ENCODE measurements at regions not wholly inside any gene's neighbourhood (a gene's known extent, or its start where the extent isn't known, plus 50 kb on each side); places are given as distances from the start of the nearest gene placed in this dataset.

GRCh38 chr13:31930901-31931522, 100.6 kb upstream of the FRY start:
- Mint-ChIP-seq H3K36me3 (no peaks in the 10 kb centered on the region), H3K4me3 (no peak overlapping the region), H3K27ac (no peak overlapping the region), H3K9me3 (no peaks in the 10 kb centered on the region), H3K4me1 (no peaks in the 10 kb centered on the region), H3K27me3 (no peaks in the 10 kb centered on the region)
- peak; percentile 89 for ATAC-seq

DNA sequence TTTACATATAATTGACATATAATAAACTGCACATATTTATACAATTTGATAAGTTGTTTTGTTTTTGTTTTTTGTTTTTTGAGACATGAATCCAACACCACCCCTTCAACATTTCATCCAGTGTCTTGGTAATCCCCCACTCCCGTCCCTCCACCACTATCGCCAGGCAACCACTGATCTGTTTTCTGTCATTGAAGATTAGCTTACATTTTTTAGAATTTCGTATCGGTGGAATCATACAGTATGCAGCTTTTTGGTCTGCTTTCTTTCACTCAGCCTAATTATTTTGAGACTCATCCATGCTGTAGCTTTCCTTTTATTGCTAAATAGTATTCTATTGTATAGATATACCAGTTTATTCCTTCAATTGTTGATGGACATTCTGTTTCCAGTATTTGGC, 94.1 kb upstream of the FRY start:
- no peak overlapping the region for H3K4me3 Mint-ChIP-seq
- H3K4me1 Mint-ChIP-seq = no peaks in the 10 kb centered on the region
- no peaks in the 10 kb centered on the region for H3K27me3 Mint-ChIP-seq
- no peaks in the 10 kb centered on the region for H3K9me3 Mint-ChIP-seq
- ATAC-seq = no peak
- no peaks in the 10 kb centered on the region for H3K36me3 Mint-ChIP-seq
- no peak overlapping the region for H3K27ac Mint-ChIP-seq

DNA sequence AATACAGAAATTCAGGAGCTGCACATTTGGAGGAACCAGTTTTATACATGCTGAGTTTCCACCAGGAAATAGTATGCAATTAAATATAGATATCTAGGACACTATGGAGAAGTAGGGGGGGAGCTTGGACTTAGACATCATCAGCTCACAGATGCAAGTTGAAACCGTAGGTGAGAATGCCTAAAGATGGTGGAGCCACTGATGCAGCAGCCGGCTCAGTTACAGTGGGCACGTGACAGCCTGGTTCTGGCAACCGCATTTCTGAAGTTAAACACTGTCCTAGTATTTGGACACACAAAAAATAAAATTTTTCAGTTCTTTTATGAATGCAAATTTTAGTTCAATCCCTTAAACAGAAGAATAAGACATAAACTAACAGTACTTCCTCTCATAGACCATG, 91.5 kb upstream of the FRY start:
- no peaks in the 10 kb centered on the region for H3K4me1 Mint-ChIP-seq
- no peaks in the 10 kb centered on the region for H3K36me3 Mint-ChIP-seq
- no peaks in the 10 kb centered on the region for H3K9me3 Mint-ChIP-seq
- no peak for ATAC-seq
- no peak overlapping the region for H3K27ac Mint-ChIP-seq
- no peak overlapping the region for H3K4me3 Mint-ChIP-seq
- H3K27me3 Mint-ChIP-seq = no peaks in the 10 kb centered on the region

- H3K36me3 Mint-ChIP-seq = no peaks in the 10 kb centered on the region
Observed at GRCh38 chr13:31943591-31943990, 88.0 kb upstream of the FRY start.

DNA sequence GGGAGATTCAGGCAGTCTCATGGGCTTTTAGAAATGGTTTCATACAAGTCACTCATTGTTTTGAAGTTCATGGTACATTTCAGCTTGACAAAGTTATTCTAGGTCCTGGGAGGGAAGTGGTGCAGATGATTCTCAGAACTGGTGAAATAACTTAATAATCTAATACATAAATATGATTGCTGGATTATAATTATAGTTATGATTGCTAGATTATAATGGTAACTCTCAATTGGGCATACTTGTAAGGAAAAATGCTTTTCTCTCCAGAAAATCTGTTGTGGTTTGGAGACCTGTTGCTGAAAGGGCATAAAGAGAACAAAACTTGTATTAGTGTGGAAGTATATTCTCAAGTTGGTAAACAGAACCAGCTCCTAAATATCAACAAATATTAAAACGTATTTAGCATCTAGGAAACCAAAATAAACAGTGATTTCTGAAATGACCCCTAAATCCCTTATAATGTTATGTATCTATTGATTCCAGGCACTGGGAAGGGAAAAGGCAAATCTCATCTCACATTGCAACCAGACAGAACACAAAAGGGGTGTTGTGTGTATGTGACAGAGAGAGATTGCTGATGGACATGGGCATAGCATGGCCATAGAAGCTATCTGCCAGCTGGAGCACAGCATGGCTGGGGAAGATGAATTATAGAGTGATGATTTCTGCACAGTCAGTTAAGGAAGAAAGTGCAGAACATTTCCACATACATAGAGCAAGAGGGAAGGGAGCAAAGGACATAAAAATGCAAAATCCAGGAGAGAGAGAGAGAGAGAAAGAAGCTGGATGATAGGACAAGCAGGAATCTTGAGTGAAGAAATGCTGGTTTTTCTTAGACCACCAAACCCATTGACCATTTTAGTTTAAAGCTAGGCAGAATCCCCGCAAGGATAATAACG, 87.1 kb upstream of the FRY start:
- no peaks in the 10 kb centered on the region for H3K27me3 Mint-ChIP-seq
- H3K27ac Mint-ChIP-seq = no peak overlapping the region
- no peaks in the 10 kb centered on the region for H3K9me3 Mint-ChIP-seq
- peaks cover 4% of the 10 kb centered on the region for H3K4me1 Mint-ChIP-seq
- no peaks in the 10 kb centered on the region for H3K36me3 Mint-ChIP-seq
- ATAC-seq = no peak
- no peak overlapping the region for H3K4me3 Mint-ChIP-seq

More at GRCh38 chr13:31943591-31943990, 88.0 kb upstream of the FRY start:
- H3K27ac Mint-ChIP-seq = no peak overlapping the region
- no peaks in the 10 kb centered on the region for H3K9me3 Mint-ChIP-seq
- peaks cover 1% of the 10 kb centered on the region for H3K4me1 Mint-ChIP-seq
- no peak for ATAC-seq
- H3K27me3 Mint-ChIP-seq = no peaks in the 10 kb centered on the region
- H3K4me3 Mint-ChIP-seq = no peak overlapping the region

DNA sequence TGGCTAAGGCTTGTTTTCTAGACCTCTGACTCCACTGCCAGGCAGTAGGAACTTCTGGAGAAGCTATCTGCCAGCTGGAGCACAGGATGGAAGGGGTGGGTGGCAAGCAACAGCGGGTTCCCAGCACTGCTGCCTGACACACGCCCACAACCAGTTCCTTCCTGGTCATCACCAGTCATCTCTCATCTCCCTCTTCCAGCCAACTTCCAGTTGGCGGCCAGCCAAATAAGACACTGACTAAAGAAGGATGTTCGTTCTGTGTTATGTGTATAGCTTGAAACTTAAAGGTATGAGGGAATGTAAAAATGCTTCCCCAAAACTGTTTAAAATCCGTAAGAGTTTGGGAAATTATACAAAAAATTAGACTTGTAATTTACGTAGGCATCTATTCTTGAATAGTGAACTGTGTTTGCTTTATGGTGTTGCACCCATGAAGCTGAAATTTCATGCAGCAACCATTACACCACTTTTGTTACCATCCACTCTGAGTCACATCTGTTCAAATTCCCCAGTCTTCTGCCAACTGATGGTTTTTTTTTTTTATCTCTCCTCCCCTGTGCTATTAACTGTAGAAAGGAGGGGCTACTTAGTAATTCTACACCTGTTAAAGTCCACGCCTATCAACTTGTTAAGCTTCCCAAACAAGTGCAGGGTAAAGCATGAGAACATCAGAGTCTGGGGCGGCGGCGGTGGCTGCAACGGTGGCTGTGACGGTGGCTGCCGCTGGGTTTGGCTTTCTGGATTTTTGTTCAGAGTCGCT, 86.2 kb upstream of the FRY start:
- peaks cover 7% of the 10 kb centered on the region for H3K4me1 Mint-ChIP-seq
- H3K27ac Mint-ChIP-seq = no peak overlapping the region
- no peaks in the 10 kb centered on the region for H3K9me3 Mint-ChIP-seq

DNA sequence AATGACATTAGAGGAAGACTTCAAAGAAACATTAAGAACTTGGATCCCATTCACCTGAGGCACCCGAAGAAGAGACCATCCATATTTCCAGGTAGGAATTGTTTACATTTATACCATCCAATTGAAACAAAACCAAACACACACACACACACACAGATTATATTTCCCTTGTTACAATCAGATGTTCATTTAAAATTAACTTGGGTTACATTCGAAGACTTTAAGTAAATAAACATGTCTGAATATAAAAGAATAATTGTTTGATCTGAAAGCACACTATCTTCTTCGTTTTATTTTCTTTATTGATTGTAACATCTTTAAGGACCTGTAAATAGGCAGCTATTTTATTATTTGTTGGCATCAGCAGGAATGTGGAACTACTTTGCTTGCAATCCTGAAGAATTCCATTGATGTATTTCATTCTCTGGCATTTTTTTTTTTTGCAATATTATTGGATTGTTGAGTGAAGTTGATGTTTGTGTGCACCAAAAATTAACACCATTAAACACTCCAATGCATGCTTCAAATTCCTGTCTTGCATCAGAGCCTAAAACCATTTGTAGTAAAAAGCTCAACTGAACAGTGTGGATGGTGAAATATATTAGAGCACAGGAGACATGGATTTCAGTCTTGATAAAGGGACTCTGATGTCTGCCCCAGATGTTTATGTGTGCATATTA, 85.3 kb upstream of the FRY start:
- H3K9me3 Mint-ChIP-seq = no peaks in the 10 kb centered on the region
- no peak for ATAC-seq
- no peaks in the 10 kb centered on the region for H3K27me3 Mint-ChIP-seq
- H3K36me3 Mint-ChIP-seq = no peaks in the 10 kb centered on the region
- H3K27ac Mint-ChIP-seq = no peak overlapping the region
- no peak overlapping the region for H3K4me3 Mint-ChIP-seq
- peaks cover 14% of the 10 kb centered on the region for H3K4me1 Mint-ChIP-seq

More for the DNA sequence above, 86.2 kb upstream of the FRY start:
- H3K27me3 Mint-ChIP-seq = no peaks in the 10 kb centered on the region
- ATAC-seq = no peak
- no peaks in the 10 kb centered on the region for H3K36me3 Mint-ChIP-seq
- no peak overlapping the region for H3K4me3 Mint-ChIP-seq

GRCh38 chr13:31947105-31947504, 84.5 kb upstream of the FRY start:
- Mint-ChIP-seq H3K9me3 (no peaks in the 10 kb centered on the region), H3K27ac (no peak overlapping the region), H3K27me3 (no peaks in the 10 kb centered on the region), H3K36me3 (no peaks in the 10 kb centered on the region), H3K4me3 (no peak overlapping the region), H3K4me1 (peaks cover 18% of the 10 kb centered on the region)
- no peak for ATAC-seq

GRCh38 chr13:31947506-31947905, 84.1 kb upstream of the FRY start:
- no peak overlapping the region for H3K27ac Mint-ChIP-seq

GRCh38 chr13:31949486-31949885, 82.1 kb upstream of the FRY start:
- ATAC-seq = no peak
- no peaks in the 10 kb centered on the region for H3K27me3 Mint-ChIP-seq
- no peaks in the 10 kb centered on the region for H3K9me3 Mint-ChIP-seq
- H3K27ac Mint-ChIP-seq = no peak overlapping the region
- no peaks in the 10 kb centered on the region for H3K36me3 Mint-ChIP-seq
- H3K4me3 Mint-ChIP-seq = no peak overlapping the region
- peaks cover 18% of the 10 kb centered on the region for H3K4me1 Mint-ChIP-seq

More at GRCh38 chr13:31947506-31947905, 84.1 kb upstream of the FRY start:
- no peaks in the 10 kb centered on the region for H3K27me3 Mint-ChIP-seq
- H3K4me1 Mint-ChIP-seq = peaks cover 18% of the 10 kb centered on the region
- H3K36me3 Mint-ChIP-seq = no peaks in the 10 kb centered on the region
- no peaks in the 10 kb centered on the region for H3K9me3 Mint-ChIP-seq
- ATAC-seq = no peak
- no peak overlapping the region for H3K4me3 Mint-ChIP-seq

DNA sequence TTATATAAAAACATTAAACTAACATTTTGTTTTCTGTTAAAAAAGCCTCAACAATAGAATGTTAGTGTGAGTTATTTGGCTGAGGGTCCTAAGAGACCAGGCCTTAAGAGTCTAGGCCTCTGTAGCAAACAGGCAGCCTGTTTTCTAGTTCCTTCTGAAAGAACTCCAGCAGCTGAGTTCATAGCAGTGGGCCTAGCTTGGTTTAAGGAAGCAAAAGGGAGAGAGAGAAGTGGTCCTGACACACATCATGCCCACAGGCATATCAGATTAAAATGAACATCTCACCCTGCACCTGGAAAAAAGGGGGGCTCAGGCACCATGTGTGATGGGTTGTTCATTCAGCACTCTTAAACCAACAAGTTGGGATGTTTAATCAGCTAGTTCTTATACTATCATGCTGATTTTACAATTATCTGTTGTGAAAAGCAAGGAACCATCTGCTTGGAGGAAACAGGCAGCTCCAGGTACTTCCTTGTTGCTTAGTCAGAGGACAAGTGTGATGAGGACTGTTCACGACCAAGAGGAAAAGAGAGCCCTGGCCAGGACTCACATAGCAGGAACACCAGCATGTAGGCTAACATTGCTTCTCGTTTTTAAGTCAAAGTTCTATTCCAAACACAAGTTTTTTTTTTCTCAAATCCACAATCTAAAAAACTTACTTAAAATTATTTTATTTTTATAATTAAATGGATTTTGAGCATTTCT, 81.3 kb upstream of the FRY start:
- Mint-ChIP-seq H3K9me3 (no peaks in the 10 kb centered on the region), H3K4me1 (peaks cover 20% of the 10 kb centered on the region), H3K27ac (peak overlapping the region; percentile 78), H3K27me3 (no peaks in the 10 kb centered on the region), H3K36me3 (no peaks in the 10 kb centered on the region), H3K4me3 (no peak overlapping the region)
- no peak for ATAC-seq

GRCh38 chr13:31951215-31951678, 80.3 kb upstream of the FRY start:
- Mint-ChIP-seq H3K27ac (peak overlapping the region; percentile 78), H3K4me3 (no peak overlapping the region), H3K9me3 (no peaks in the 10 kb centered on the region), H3K36me3 (no peaks in the 10 kb centered on the region), H3K27me3 (no peaks in the 10 kb centered on the region), H3K4me1 (peaks cover 28% of the 10 kb centered on the region)
- peak; percentile 94 for ATAC-seq

DNA sequence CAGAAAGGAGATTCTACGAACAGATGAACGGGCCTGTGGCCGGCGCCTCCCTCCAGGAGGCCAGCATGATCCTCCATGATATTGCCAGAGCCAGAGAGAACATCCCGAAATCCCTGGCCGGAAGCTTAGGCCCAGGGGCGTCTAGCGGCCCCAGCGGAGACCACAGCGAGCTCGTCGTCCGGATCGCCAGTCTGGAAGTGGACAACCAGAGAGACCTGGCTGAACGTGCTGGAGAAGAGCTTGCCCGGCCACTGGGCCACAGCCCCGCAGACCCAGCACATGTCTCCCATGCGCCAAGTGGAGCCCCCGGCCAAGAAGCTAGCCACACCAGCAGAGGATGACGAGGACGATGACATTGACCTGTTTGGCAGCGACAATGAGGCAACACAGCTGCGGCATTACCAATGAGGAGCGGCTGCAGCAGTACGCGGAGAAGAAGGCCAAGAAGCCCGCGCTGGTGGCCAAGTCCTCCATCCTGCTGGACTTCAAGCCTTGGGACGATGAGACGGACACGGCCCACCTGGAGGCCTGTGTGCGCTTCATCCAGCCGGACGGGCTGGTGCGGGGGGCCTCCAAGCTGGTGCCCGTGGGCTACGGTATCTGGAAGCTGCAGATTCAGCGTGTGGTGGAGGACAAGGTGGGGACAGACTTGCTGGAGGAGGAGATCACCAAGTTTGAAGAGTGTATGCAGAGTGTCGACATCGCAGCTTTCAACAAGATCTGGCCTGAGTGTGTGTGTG, 78.8 kb upstream of the FRY start:
- no peaks in the 10 kb centered on the region for H3K27me3 Mint-ChIP-seq
- H3K4me3 Mint-ChIP-seq = no peak overlapping the region
- no peaks in the 10 kb centered on the region for H3K36me3 Mint-ChIP-seq
- H3K27ac Mint-ChIP-seq = no peak overlapping the region
- ATAC-seq = no peak
- peaks cover 35% of the 10 kb centered on the region for H3K4me1 Mint-ChIP-seq
- peaks cover 6% of the 10 kb centered on the region for H3K9me3 Mint-ChIP-seq

GRCh38 chr13:31955101-31955500, 76.5 kb upstream of the FRY start:
- no peak overlapping the region for H3K4me3 Mint-ChIP-seq
- H3K27me3 Mint-ChIP-seq = no peaks in the 10 kb centered on the region
- H3K4me1 Mint-ChIP-seq = peaks cover 32% of the 10 kb centered on the region

More at GRCh38 chr13:31955101-31955500, 76.5 kb upstream of the FRY start:
- no peaks in the 10 kb centered on the region for H3K36me3 Mint-ChIP-seq
- peaks cover 6% of the 10 kb centered on the region for H3K9me3 Mint-ChIP-seq
- H3K27ac Mint-ChIP-seq = no peak overlapping the region
- no peak for ATAC-seq
